ENCODE measurements at regions not wholly inside any gene's neighbourhood (a gene's known extent, or its start where the extent isn't known, plus 50 kb on each side); places are given as distances from the start of the nearest gene placed in this dataset.

DNA sequence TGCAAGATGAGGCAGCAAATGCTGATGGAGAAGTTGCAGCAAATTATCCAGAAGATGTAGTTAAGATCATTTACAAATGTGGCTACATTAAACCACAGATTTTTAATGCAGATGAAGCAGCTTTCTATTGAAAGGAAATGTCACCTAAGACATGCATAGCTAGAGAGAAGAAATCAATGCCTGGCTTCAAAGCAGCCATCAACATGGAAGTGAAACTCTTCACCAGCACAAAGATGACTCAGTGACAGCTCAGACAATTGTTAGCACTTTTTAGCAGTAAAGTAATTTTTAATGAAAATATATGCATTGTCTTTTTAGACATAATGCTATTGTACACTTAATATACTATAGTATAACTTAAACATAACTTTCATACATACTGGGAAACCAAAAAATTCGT is 71.4 kb downstream of the FANCF start:
- TF ChIP-seq EZH2 (optimal IDR thresholded peaks at IDR 0.05; ENCODE audit: low read depth, low read length), result no peak
- no peak for TF ChIP-seq CTCF (IDR thresholded peaks at IDR 0.05; ENCODE audit: low read length)
